Activated CD4-positive, alpha-beta memory T cell treated with anti-CD3 and anti-CD28 coated beads for 36 hours (primary cell): ENCODE measurements at regions not wholly inside any gene's neighbourhood (a gene's known extent, or its start where the extent isn't known, plus 50 kb on each side); places are given as distances from the start of the nearest gene placed in this dataset.

Experiments used
- CTCF ChIA-PET: fragments of 350-600 bp; sonication (Branson Sonifier 250); formaldehyde crosslinking; loops from one replicate; lab custom pipeline; 2021; ENCODE audit warnings: antibody characterized with exemption, inconsistent platforms; lab: Charles Lee
- POLR2A ChIA-PET: fragments of 350-600 bp; sonication (Branson Sonifier 250); formaldehyde crosslinking; loops from one replicate; lab custom pipeline; 2021; ENCODE audit warnings: antibody characterized with exemption; lab: Charles Lee
- DNase-seq: peaks from one replicate; pipeline ENCODE4 v3.0.0-alpha.2; 2020
- H3K27ac Mint-ChIP-seq: one replicate; pipeline ENCODE4 v1.8.0; 2021; ENCODE audit warnings: mixed read lengths
- H3K27me3 Mint-ChIP-seq: one replicate; pipeline ENCODE4 v1.8.0; 2021; ENCODE audit warnings: mixed read lengths
- H3K36me3 Mint-ChIP-seq: one replicate; pipeline ENCODE4 v1.8.0; 2021; ENCODE audit warnings: mixed read lengths
- H3K4me1 Mint-ChIP-seq: one replicate; pipeline ENCODE4 v1.8.0; 2021; ENCODE audit warnings: low read depth, mixed read lengths
- H3K4me3 Mint-ChIP-seq: one replicate; pipeline ENCODE4 v1.8.0; 2021; ENCODE audit warnings: mild to moderate bottlenecking, mixed read lengths
- H3K9me3 Mint-ChIP-seq: one replicate; pipeline ENCODE4 v1.8.0; 2021; ENCODE audit warnings: mixed read lengths
- intact Hi-C: fragments of 100-400 bp; cut with micrococcal nuclease; formaldehyde crosslinking; loops from one replicate; pipeline ENCODE4 v1.15.1; 2023

- Mint-ChIP-seq H3K27ac (no peak overlapping the region), H3K4me1 (no peaks in the 10 kb centered on the region), H3K9me3 (no peaks in the 10 kb centered on the region), H3K4me3 (no peak overlapping the region), H3K36me3 (no peaks in the 10 kb centered on the region), H3K27me3 (peaks cover 2% of the 10 kb centered on the region)
- POLR2A ChIA-PET: no interaction called here
- no peak for DNase-seq
- CTCF ChIA-PET: no interaction called here
- intact Hi-C loops: no loop called here
Observed at GRCh38 chr4:138949866-138950265, 65.7 kb upstream of the NOCT start.

GRCh38 chr4:138948918-138949317, 66.7 kb upstream of the NOCT start:
- DNase-seq: no peak
- ChIA-PET CTCF (no interaction called here), POLR2A (no interaction called here)
- peaks cover 2% of the 10 kb centered on the region for H3K27me3 Mint-ChIP-seq
- no peaks in the 10 kb centered on the region for H3K9me3 Mint-ChIP-seq
- intact Hi-C loops: no loop called here
- no peaks in the 10 kb centered on the region for H3K4me1 Mint-ChIP-seq
- H3K4me3 Mint-ChIP-seq: no peak overlapping the region
- no peak overlapping the region for H3K27ac Mint-ChIP-seq
- H3K36me3 Mint-ChIP-seq: no peaks in the 10 kb centered on the region

GRCh38 chr4:138946306-138946705, 69.3 kb upstream of the NOCT start:
- no peak for DNase-seq
- no peak overlapping the region for H3K27ac Mint-ChIP-seq
- H3K27me3 Mint-ChIP-seq: peaks cover 2% of the 10 kb centered on the region
- H3K36me3 Mint-ChIP-seq: no peaks in the 10 kb centered on the region
- ChIA-PET CTCF (interaction anchor here (1.6 kb wide), 1 partner anchor 8 kb away, joined by 4 read pairs; no protein-coding TSS in a partner anchor), POLR2A (no interaction called here)
- intact Hi-C loops: no loop called here
- H3K4me1 Mint-ChIP-seq: no peaks in the 10 kb centered on the region
- no peaks in the 10 kb centered on the region for H3K9me3 Mint-ChIP-seq
- no peak overlapping the region for H3K4me3 Mint-ChIP-seq

- Mint-ChIP-seq H3K4me3 (no peak overlapping the region), H3K4me1 (no peaks in the 10 kb centered on the region), H3K27ac (no peak overlapping the region), H3K27me3 (peaks cover 2% of the 10 kb centered on the region), H3K9me3 (no peaks in the 10 kb centered on the region), H3K36me3 (no peaks in the 10 kb centered on the region)
- intact Hi-C loops: no loop called here
- CTCF ChIA-PET: no interaction called here
- no peak for DNase-seq
- POLR2A ChIA-PET: no interaction called here
Observed at GRCh38 chr4:138945840-138946239, 69.7 kb upstream of the NOCT start.

GRCh38 chr4:138945401-138945800, 70.2 kb upstream of the NOCT start:
- Mint-ChIP-seq H3K36me3 (no peaks in the 10 kb centered on the region), H3K27me3 (peaks cover 2% of the 10 kb centered on the region), H3K4me3 (no peak overlapping the region), H3K4me1 (no peaks in the 10 kb centered on the region), H3K9me3 (no peaks in the 10 kb centered on the region), H3K27ac (no peak overlapping the region)
- DNase-seq: no peak
- POLR2A ChIA-PET: no interaction called here
- intact Hi-C loops: no loop called here
- CTCF ChIA-PET: no interaction called here

GRCh38 chr4:138943893-138944292, 71.7 kb upstream of the NOCT start:
- Mint-ChIP-seq H3K27ac (no peak overlapping the region), H3K9me3 (no peaks in the 10 kb centered on the region), H3K4me3 (no peak overlapping the region), H3K27me3 (peaks cover 2% of the 10 kb centered on the region), H3K36me3 (no peaks in the 10 kb centered on the region), H3K4me1 (no peaks in the 10 kb centered on the region)
- DNase-seq: no peak
- CTCF ChIA-PET: no interaction called here
- intact Hi-C loops: no loop called here
- POLR2A ChIA-PET: no interaction called here

- CTCF ChIA-PET: no interaction called here
- no peak for DNase-seq
- no peaks in the 10 kb centered on the region for H3K9me3 Mint-ChIP-seq
- no peak overlapping the region for H3K4me3 Mint-ChIP-seq
- POLR2A ChIA-PET: no interaction called here
- H3K36me3 Mint-ChIP-seq: no peaks in the 10 kb centered on the region
- H3K27me3 Mint-ChIP-seq: peaks cover 2% of the 10 kb centered on the region
- intact Hi-C loops: no loop called here
- H3K4me1 Mint-ChIP-seq: no peaks in the 10 kb centered on the region
- no peak overlapping the region for H3K27ac Mint-ChIP-seq
Observed at GRCh38 chr4:138941037-138941436, 74.5 kb upstream of the NOCT start.

GRCh38 chr4:138939960-138940359, 75.6 kb upstream of the NOCT start:
- Mint-ChIP-seq H3K4me3 (no peak overlapping the region), H3K9me3 (no peaks in the 10 kb centered on the region), H3K36me3 (no peaks in the 10 kb centered on the region), H3K4me1 (no peaks in the 10 kb centered on the region), H3K27ac (no peak overlapping the region), H3K27me3 (peaks cover 2% of the 10 kb centered on the region)
- POLR2A ChIA-PET: interaction anchor here (0.6 kb wide), 1 partner anchor 281 kb away, joined by 3 read pairs; no protein-coding TSS in a partner anchor
- CTCF ChIA-PET: no interaction called here
- intact Hi-C loops: no loop called here
- no peak for DNase-seq

- H3K9me3 Mint-ChIP-seq: no peaks in the 10 kb centered on the region
- POLR2A ChIA-PET: no interaction called here
- H3K27me3 Mint-ChIP-seq: peaks cover 2% of the 10 kb centered on the region
- H3K4me3 Mint-ChIP-seq: no peak overlapping the region
- intact Hi-C loops: no loop called here
- no peaks in the 10 kb centered on the region for H3K4me1 Mint-ChIP-seq
- DNase-seq: no peak
- H3K36me3 Mint-ChIP-seq: no peaks in the 10 kb centered on the region
- CTCF ChIA-PET: interaction anchor here (0.6 to 1.2 kb wide), 5 partner anchors 9 to 258 kb away, joined by 3 to 11 read pairs (median 4); no protein-coding TSS in a partner anchor
- H3K27ac Mint-ChIP-seq: no peak overlapping the region
Observed at GRCh38 chr4:138938366-138938690, 77.3 kb upstream of the NOCT start.

GRCh38 chr4:138935135-138935807, 80.3 kb upstream of the NOCT start:
- H3K4me3 Mint-ChIP-seq: no peak overlapping the region
- no peaks in the 10 kb centered on the region for H3K36me3 Mint-ChIP-seq
- no peak overlapping the region for H3K27ac Mint-ChIP-seq
- DNase-seq: no peak
- intact Hi-C loops: no loop called here
- CTCF ChIA-PET: no interaction called here
- no peaks in the 10 kb centered on the region for H3K9me3 Mint-ChIP-seq
- POLR2A ChIA-PET: no interaction called here
- H3K27me3 Mint-ChIP-seq: peaks cover 2% of the 10 kb centered on the region
- H3K4me1 Mint-ChIP-seq: no peaks in the 10 kb centered on the region

- intact Hi-C loops: no loop called here
- H3K27me3 Mint-ChIP-seq: no peaks in the 10 kb centered on the region
- no peak overlapping the region for H3K4me3 Mint-ChIP-seq
- no peaks in the 10 kb centered on the region for H3K9me3 Mint-ChIP-seq
- no peak overlapping the region for H3K27ac Mint-ChIP-seq
- H3K36me3 Mint-ChIP-seq: no peaks in the 10 kb centered on the region
- H3K4me1 Mint-ChIP-seq: no peaks in the 10 kb centered on the region
- no peak for DNase-seq
- POLR2A ChIA-PET: no interaction called here
- CTCF ChIA-PET: no interaction called here
Observed at GRCh38 chr4:138927072-138927471, 88.5 kb upstream of the NOCT start.

- H3K9me3 Mint-ChIP-seq: no peaks in the 10 kb centered on the region
- no peak overlapping the region for H3K4me3 Mint-ChIP-seq
- DNase-seq: no peak
- no peaks in the 10 kb centered on the region for H3K4me1 Mint-ChIP-seq
- no peaks in the 10 kb centered on the region for H3K36me3 Mint-ChIP-seq
- CTCF ChIA-PET: no interaction called here
- H3K27me3 Mint-ChIP-seq: no peaks in the 10 kb centered on the region
- intact Hi-C loops: no loop called here
- POLR2A ChIA-PET: no interaction called here
- no peak overlapping the region for H3K27ac Mint-ChIP-seq
Observed at GRCh38 chr4:138925495-138925894, 90.1 kb upstream of the NOCT start.

GRCh38 chr4:138919094-138919936, 96.3 kb upstream of the NOCT start:
- POLR2A ChIA-PET: no interaction called here
- Mint-ChIP-seq H3K4me1 (no peaks in the 10 kb centered on the region), H3K27ac (no peak overlapping the region), H3K27me3 (peaks cover 11% of the 10 kb centered on the region), H3K9me3 (no peaks in the 10 kb centered on the region), H3K36me3 (no peaks in the 10 kb centered on the region), H3K4me3 (no peak overlapping the region)
- DNase-seq: peak; percentile 30
- CTCF ChIA-PET: no interaction called here
- intact Hi-C loops: no loop called here
